HepG2 (cell line): ENCODE measurements at regions not wholly inside any gene's neighbourhood (a gene's known extent, or its start where the extent isn't known, plus 50 kb on each side); places are given as distances from the start of the nearest gene placed in this dataset.

ENCODE experiments used
- ATAC-seq: fragments of 200-7000 bp; cut with Tn5 transposase; 3 replicates; pipeline ENCODE4 v1.9.1; 2020; ENCODE audit warnings: mild to moderate bottlenecking, moderate library complexity
- BruUV-seq: library from RNA; stranded (reverse); fragments of 400-500 nt; replicated peaks from 2 replicates; lab custom pipeline; 2021; lab: Mats Ljungman, UMichigan
- CTCF ChIA-PET: fragments of 300-600 bp; formaldehyde crosslinking; extraction: SDS; loops from one replicate; lab custom pipeline; 2021; ENCODE audit warnings: low total read pairs, inconsistent platforms, low intra/inter-chr PET ratio; lab: Yijun Ruan, JAX
- POLR2A ChIA-PET: fragments of 350-600 bp; sonication (Branson Sonifier 250); formaldehyde crosslinking; loops from one replicate; lab custom pipeline; 2020; ENCODE audit warnings: antibody characterized with exemption, inconsistent platforms; lab: Yijun Ruan, JAX
- DNase-seq: peaks from one replicate; pipeline ENCODE4 v3.0.0-alpha.2; 2015; ENCODE audit warnings: low spot score
- FAIRE-seq: peaks from 3 replicates; lab custom pipeline; 2011; peaks lifted over from hg19 to GRCh38; lab: Jason Lieb, UNC
- H2AFZ ChIP-seq: one replicate; pipeline ENCODE4 v1.6.1; 2011; ENCODE audit warnings: low read length, inconsistent platforms
- H3K27ac ChIP-seq: fragments of 300-600 bp; 3 replicates; pipeline ENCODE4 v1.8.0; 2011; ENCODE audit warnings: mixed run types, mild to moderate bottlenecking, mixed read lengths, low read length, inconsistent platforms; ENCODE audit not compliant: insufficient read depth; ENCODE audit errors: extremely low read length
- H3K27me3 ChIP-seq, 2 experiments: fragments of 200-600 bp in 1 of 2; 2 replicates in 1 of 2; 3 replicates in 1 of 2; pipeline versions ENCODE4 v1.6.0 to v1.8.0; 2011; ENCODE audit warnings: low read length in 2 of 2, mild to moderate bottlenecking in 2 of 2, moderate library complexity in 2 of 2, inconsistent platforms in 1 of 2; ENCODE audit not compliant: insufficient read depth in 2 of 2, control insufficient read depth in 1 of 2
- H3K36me3 ChIP-seq, 2 experiments: fragments of 200-600 bp in 1 of 2; replicated peaks in 1 of 2; 2 replicates in 1 of 2; 3 replicates in 1 of 2; pipeline versions ENCODE4 v1.5.1 to v1.8.0; 2011; ENCODE audit warnings: low read length in 2 of 2, inconsistent platforms in 1 of 2; ENCODE audit not compliant: insufficient read depth in 2 of 2, control insufficient read depth in 1 of 2
- H3K4me1 ChIP-seq: 2 replicates; pipeline ENCODE4 v1.5.1; 2012; ENCODE audit warnings: low read length, inconsistent platforms; ENCODE audit not compliant: insufficient read depth
- H3K4me2 ChIP-seq: 2 replicates; pipeline ENCODE4 v1.6.0; 2011; ENCODE audit warnings: low read depth, low read length, inconsistent platforms
- H3K4me3 ChIP-seq, 3 experiments: fragments of 200-600 bp in 1 of 3; sonication (generic), shearing (Covaris generic) in 1 of 3; replicated peaks in 1 of 3; 2 replicates each; pipeline ENCODE4 v1.5.1; 2011 to 2016; ENCODE audit warnings: low read length in 3 of 3, inconsistent platforms in 2 of 3, low read depth in 2 of 3, mild to moderate bottlenecking in 2 of 3, control low read depth in 1 of 3, mixed read lengths in 1 of 3; ENCODE audit not compliant: insufficient read depth in 1 of 3
- H3K79me2 ChIP-seq: one replicate; pipeline ENCODE4 v1.6.1; 2011; ENCODE audit warnings: low read length, inconsistent platforms; ENCODE audit not compliant: insufficient read depth
- H3K9ac ChIP-seq: 2 replicates; pipeline ENCODE4 v1.6.0; 2011; ENCODE audit warnings: mild to moderate bottlenecking, low read depth, low read length, inconsistent platforms; ENCODE audit not compliant: insufficient read depth
- H3K9me3 ChIP-seq: 2 replicates; pipeline ENCODE4 v1.5.1; 2012; ENCODE audit warnings: mild to moderate bottlenecking, low read length
- H4K20me1 ChIP-seq: 2 replicates; pipeline ENCODE4 v1.6.0; 2011; ENCODE audit warnings: inconsistent platforms, mild to moderate bottlenecking, low read length, moderate library complexity; ENCODE audit not compliant: insufficient read depth
- CREB3 ChIP-seq: sonication (generic); formaldehyde crosslinking; IDR thresholded peaks from 2 replicates; pipeline ENCODE4 v1.5.0; 2020; ENCODE audit warnings: missing genetic modification reagents
- ESRRA ChIP-seq: sonication (generic); formaldehyde crosslinking; IDR thresholded peaks from 2 replicates; pipeline ENCODE4 v1.5.1; 2020; ENCODE audit warnings: mild to moderate bottlenecking, low read depth, missing genetic modification reagents
- MXI1 ChIP-seq: IDR thresholded peaks from 3 replicates; pipeline ENCODE4 v1.6.1; 2012; ENCODE audit warnings: low read depth, low read length, inconsistent platforms, borderline replicate concordance
- RFX5 ChIP-seq: IDR thresholded peaks from 2 replicates; pipeline ENCODE4 v1.6.1; 2011; ENCODE audit warnings: low read depth, low read length, improper control_type of control experiment
- SP1 ChIP-seq, 2 experiments: fragments of 450-650 bp in 1 of 2; sonication (generic) in 1 of 2; formaldehyde crosslinking in 1 of 2; IDR thresholded peaks; 2 replicates each; pipeline versions ENCODE4 v1.4.0 to v1.6.1; 2016 to 2020; ENCODE audit warnings: missing genetic modification reagents in 1 of 2
- ZC3H13 ChIP-seq: sonication (generic); formaldehyde crosslinking; IDR thresholded peaks from 2 replicates; pipeline ENCODE4 v1.8.1; 2023; ENCODE audit warnings: mild to moderate bottlenecking, missing genetic modification reagents, moderate library complexity
- ZNF136 ChIP-seq: sonication (generic); formaldehyde crosslinking; IDR thresholded peaks from 2 replicates; pipeline ENCODE4 v1.8.1; 2022; ENCODE audit warnings: low read depth, mild to moderate bottlenecking, moderate library complexity, missing genetic modification reagents
- ZNF546 ChIP-seq: sonication (generic); formaldehyde crosslinking; conservative IDR thresholded peaks from 2 replicates; pipeline ENCODE4 v1.8.1; 2023; ENCODE audit warnings: mild to moderate bottlenecking, missing genetic modification reagents
- ZNF558 ChIP-seq: sonication (generic); formaldehyde crosslinking; IDR thresholded peaks from 2 replicates; pipeline ENCODE4 v1.9.0; 2022; ENCODE audit warnings: mild to moderate bottlenecking, missing genetic modification reagents, borderline replicate concordance
- ZNF570 ChIP-seq: sonication (generic); formaldehyde crosslinking; IDR thresholded peaks from 2 replicates; pipeline ENCODE4 v1.4.0; 2020; ENCODE audit warnings: mild to moderate bottlenecking, missing genetic modification reagents, borderline replicate concordance
- ZNF704 ChIP-seq: sonication (generic); formaldehyde crosslinking; IDR thresholded peaks from 2 replicates; pipeline ENCODE4 v1.8.1; 2023; ENCODE audit warnings: mild to moderate bottlenecking, inconsistent platforms, moderate library complexity, missing genetic modification reagents, borderline replicate concordance
- WGBS: methylation state at CpG from one replicate; pipeline ENCODE4 v1.1.6; 2017; ENCODE audit warnings: low lambda C conversion rate; 5-methylcytosine and 5-hydroxymethylcytosine counted together
- in situ Hi-C: cut with HindIII; loops from 2 replicates; pipeline ENCODE4 v1.10.0; 2017; ENCODE audit warnings: low pct_unique_long_range_greater_than_20kb; ENCODE audit not compliant: extremely low pct_ligation_motif_present
- intact Hi-C: fragments of 100-400 bp; cut with micrococcal nuclease; formaldehyde crosslinking; loops from one replicate; pipeline ENCODE4 v1.10.0; 2022; ENCODE audit not compliant: unreplicated experiment
- TF ChIP-seq, protein P1 (sequence below): sonication (generic); formaldehyde crosslinking; IDR thresholded peaks from 2 replicates; pipeline ENCODE4 v1.4.0; 2020; ENCODE audit warnings: mild to moderate bottlenecking, missing genetic modification reagents

DNA sequence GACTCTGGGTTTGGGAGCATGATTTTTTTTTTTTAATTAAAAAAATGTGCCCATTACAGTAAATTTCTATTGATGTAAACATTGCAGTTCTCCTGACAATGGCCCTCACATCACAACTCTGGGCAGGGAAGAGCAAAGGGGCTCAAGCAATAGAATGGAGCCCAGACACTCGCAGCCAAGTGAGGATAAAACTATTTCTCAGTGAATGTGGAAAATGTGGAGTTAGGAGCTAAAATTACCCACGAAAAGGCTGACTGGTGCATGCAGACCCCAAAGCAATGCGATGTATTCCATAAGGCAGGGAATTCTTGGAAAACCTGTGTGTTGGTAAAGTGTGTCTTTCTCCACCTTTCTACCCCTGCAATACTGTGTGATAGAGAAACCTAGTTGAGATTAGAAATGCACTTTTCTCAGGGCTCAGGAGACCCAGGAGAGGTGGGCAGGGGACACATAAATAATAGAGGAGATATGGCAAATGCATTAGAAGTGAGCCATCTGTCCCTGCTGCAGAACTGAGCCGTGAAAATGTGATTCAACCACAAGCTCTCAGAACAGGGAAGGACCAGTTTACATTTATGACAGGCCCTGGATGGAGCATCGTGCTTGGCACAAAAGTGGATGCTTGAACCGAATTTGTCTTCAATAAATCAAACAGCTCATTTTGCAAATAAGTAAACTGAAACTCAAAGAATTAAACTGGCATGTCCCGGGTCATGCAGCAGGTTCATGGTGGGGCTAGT, 100.1 kb downstream of the MYCN start (continued):
- TF ChIP-seq, protein P1, sequence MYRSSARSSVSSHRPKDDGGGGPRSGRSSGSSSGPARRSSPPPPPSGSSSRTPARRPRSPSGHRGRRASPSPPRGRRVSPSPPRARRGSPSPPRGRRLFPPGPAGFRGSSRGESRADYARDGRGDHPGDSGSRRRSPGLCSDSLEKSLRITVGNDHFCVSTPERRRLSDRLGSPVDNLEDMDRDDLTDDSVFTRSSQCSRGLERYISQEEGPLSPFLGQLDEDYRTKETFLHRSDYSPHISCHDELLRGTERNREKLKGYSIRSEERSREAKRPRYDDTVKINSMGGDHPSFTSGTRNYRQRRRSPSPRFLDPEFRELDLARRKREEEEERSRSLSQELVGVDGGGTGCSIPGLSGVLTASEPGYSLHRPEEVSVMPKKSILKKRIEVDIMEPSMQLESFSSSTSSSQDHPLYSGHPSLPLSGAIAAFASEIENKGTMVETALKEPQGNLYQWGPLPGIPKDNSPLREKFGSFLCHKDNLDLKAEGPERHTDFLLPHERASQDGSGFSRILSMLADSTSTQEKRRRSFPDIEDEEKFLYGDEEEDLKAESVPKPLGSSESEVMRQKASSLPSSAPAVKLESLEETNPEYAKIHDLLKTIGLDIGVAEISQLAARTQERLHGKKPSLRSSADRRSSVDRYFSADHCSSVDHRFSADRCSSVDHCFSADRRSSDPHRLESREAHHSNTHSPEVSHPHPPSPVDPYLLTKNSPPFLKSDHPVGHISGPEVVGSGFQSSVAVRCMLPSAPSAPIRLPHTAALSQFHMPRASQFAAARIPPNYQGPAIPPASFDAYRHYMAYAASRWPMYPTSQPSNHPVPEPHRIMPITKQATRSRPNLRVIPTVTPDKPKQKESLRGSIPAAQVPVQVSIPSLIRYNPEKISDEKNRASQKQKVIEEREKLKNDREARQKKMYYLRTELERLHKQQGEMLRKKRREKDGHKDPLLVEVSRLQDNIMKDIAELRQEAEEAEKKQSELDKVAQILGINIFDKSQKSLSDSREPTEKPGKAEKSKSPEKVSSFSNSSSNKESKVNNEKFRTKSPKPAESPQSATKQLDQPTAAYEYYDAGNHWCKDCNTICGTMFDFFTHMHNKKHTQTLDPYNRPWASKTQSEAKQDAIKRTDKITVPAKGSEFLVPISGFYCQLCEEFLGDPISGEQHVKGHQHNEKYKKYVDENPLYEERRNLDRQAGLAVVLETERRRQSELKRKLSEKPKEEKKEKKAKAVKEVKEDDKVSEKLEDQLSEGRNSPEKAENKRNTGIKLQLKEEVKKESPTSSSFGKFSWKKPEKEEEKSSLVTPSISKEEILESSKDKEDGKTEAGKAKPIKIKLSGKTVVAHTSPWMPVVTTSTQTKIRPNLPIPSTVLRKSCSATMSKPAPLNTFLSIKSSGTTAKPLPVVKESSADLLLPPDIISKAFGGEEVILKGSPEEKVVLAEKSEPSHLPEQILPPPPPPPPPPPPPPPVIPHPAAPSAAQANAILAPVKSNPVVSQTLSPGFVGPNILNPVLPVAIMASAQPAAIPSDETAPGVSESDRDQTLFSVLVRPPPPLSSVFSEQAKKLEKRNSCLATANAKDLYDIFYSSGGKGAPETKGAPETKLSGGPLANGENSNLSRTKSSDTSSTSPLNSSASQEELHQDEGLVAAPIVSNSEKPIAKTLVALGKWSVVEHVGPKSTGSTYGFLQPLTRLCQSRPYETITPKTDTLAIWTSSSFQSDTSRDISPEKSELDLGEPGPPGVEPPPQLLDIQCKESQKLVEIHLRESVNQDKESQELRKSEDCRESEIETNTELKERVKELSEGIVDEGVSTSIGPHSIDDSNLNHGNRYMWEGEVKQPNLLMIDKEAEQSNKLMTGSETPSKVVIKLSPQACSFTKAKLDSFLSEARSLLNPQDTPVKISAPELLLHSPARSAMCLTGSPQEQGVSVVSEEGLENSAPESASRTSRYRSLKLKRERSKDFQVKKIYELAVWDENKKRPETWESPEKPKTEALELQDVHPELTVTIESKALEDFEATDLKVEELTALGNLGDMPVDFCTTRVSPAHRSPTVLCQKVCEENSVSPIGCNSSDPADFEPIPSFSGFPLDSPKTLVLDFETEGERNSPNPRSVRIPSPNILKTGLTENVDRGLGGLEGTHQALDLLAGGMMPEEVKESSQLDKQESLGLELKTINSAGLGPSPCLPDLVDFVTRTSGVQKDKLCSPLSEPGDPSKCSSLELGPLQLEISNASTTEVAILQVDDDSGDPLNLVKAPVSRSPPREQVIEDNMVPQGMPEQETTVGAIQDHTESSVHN (CRISPR knock-in tag): no peak

- WGBS: 50% methylated on average over 7 of the region's 7 CpGs
- no peak for ATAC-seq
- no peaks in the 10 kb centered on the region for H4K20me1 ChIP-seq
- FAIRE-seq: no peak
- intact Hi-C loops: loop anchor here (10.0 kb wide), 1 partner anchor 175 kb away; no protein-coding TSS in a partner anchor
- no peak overlapping the region for H2AFZ ChIP-seq
- H3K27me3 ChIP-seq: peaks cover 0 to 32% of the 10 kb centered on the region in 2 experiments; a peak in 4 of 5 replicates
- TF ChIP-seq CREB3 (no peak), ZNF570 (CRISPR knock-in tag) (no peak), MXI1 (no peak), ZNF546 (no peak), ZC3H13 (no peak), RFX5 (no peak), ZNF136 (CRISPR knock-in tag) (no peak), ZNF558 (CRISPR knock-in tag) (no peak), SP1 (IDR thresholded peaks at IDR 0.05) (no peak), SP1 (CRISPR knock-in tag; IDR thresholded peaks at IDR 0.05) (no peak), ESRRA (CRISPR knock-in tag) (no peak), ZNF704 (CRISPR knock-in tag) (no peak)
- TF ChIP-seq, all 625 proteins: peak for 0
- Histone ChIP-seq H3K4me2 (no peak overlapping the region), H3K4me1 (no peaks in the 10 kb centered on the region; the same call in 1 of the 2 replicates), H3K9ac (no peak overlapping the region), H3K36me3 (no peaks in the 10 kb centered on the region), H3K9me3 (no peaks in the 10 kb centered on the region), H3K79me2 (no peaks in the 10 kb centered on the region), H3K4me3 (no peak overlapping the region), H3K27ac (no peak overlapping the region)
- no TSS peak for BruUV-seq
- DNase-seq: no peak
- POLR2A ChIA-PET: no interaction called here
- CTCF ChIA-PET: no interaction called here
- in situ Hi-C loops: no loop called here
Observed at GRCh38 chr2:16039823-16040222, 99.5 kb downstream of the MYCN start.
